ENCODE measurements at regions not wholly inside any gene's neighbourhood (a gene's known extent, or its start where the extent isn't known, plus 50 kb on each side); places are given as distances from the start of the nearest gene placed in this dataset.

- no peak overlapping the region for H3K4me3 ChIP-seq
- no peaks in the 10 kb centered on the region for H3K36me3 ChIP-seq
- no peak overlapping the region for H3K27ac ChIP-seq
- H3K4me1 ChIP-seq (ENCODE audit: low read depth), result no peaks in the 10 kb centered on the region
- peak in 1 of 2 donors; percentile 49 for DNase-seq (ENCODE audit: low read depth in 1 of 2, low spot score in 1 of 2)
- TF ChIP-seq, protein P1, sequence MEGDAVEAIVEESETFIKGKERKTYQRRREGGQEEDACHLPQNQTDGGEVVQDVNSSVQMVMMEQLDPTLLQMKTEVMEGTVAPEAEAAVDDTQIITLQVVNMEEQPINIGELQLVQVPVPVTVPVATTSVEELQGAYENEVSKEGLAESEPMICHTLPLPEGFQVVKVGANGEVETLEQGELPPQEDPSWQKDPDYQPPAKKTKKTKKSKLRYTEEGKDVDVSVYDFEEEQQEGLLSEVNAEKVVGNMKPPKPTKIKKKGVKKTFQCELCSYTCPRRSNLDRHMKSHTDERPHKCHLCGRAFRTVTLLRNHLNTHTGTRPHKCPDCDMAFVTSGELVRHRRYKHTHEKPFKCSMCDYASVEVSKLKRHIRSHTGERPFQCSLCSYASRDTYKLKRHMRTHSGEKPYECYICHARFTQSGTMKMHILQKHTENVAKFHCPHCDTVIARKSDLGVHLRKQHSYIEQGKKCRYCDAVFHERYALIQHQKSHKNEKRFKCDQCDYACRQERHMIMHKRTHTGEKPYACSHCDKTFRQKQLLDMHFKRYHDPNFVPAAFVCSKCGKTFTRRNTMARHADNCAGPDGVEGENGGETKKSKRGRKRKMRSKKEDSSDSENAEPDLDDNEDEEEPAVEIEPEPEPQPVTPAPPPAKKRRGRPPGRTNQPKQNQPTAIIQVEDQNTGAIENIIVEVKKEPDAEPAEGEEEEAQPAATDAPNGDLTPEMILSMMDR (IDR thresholded peaks at IDR 0.05; ENCODE audit: low read depth, low read length), result no peak
- H3K9me3 ChIP-seq (ENCODE audit: low read depth), result no peaks in the 10 kb centered on the region
- H3K27me3 ChIP-seq, result no peaks in the 10 kb centered on the region
Observed at GRCh38 chrX:79268788-79269187, 98.3 kb downstream of the ITM2A start.

- Histone ChIP-seq H3K27ac (no peak overlapping the region), H3K4me3 (no peak overlapping the region), H3K9me3 (ENCODE audit: low read depth) (no peaks in the 10 kb centered on the region), H3K27me3 (no peaks in the 10 kb centered on the region), H3K4me1 (ENCODE audit: low read depth) (no peaks in the 10 kb centered on the region), H3K36me3 (no peaks in the 10 kb centered on the region)
- no peak for DNase-seq (ENCODE audit: low read depth in 1 of 2, low spot score in 1 of 2)
- TF ChIP-seq, protein P1 (IDR thresholded peaks at IDR 0.05; ENCODE audit: low read depth, low read length), result no peak
Observed at GRCh38 chrX:79266702-79267101, 100.4 kb downstream of the ITM2A start.

DNA sequence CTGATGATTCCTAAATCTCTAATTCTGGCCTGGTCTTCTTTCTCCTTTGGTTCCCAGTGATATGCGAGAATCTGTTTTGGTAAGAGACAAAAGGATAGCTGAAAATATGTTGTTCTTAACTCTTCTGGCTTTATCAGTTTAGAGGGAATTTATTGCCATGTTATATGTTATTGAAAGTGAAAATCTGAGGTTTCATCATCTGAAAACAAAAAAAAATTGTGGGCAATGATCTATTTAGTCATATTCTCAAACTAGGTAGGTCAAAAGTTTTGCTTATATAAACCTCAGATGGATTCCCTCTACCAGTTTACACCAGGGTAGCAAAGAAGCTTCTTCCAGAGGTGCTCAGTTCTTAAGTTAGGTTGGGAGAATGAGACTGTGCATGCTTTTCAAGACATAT is 103.6 kb downstream of the ITM2A start:
- no peak overlapping the region for H3K4me3 ChIP-seq
- H3K36me3 ChIP-seq, result no peaks in the 10 kb centered on the region
- DNase-seq (ENCODE audit: low read depth in 1 of 2, low spot score in 1 of 2), result no peak
- H3K4me1 ChIP-seq (ENCODE audit: low read depth), result no peaks in the 10 kb centered on the region
- H3K27me3 ChIP-seq, result no peaks in the 10 kb centered on the region
- H3K9me3 ChIP-seq (ENCODE audit: low read depth), result no peaks in the 10 kb centered on the region
- TF ChIP-seq, protein P1 (IDR thresholded peaks at IDR 0.05; ENCODE audit: low read depth, low read length), result no peak
- H3K27ac ChIP-seq, result no peak overlapping the region

DNA sequence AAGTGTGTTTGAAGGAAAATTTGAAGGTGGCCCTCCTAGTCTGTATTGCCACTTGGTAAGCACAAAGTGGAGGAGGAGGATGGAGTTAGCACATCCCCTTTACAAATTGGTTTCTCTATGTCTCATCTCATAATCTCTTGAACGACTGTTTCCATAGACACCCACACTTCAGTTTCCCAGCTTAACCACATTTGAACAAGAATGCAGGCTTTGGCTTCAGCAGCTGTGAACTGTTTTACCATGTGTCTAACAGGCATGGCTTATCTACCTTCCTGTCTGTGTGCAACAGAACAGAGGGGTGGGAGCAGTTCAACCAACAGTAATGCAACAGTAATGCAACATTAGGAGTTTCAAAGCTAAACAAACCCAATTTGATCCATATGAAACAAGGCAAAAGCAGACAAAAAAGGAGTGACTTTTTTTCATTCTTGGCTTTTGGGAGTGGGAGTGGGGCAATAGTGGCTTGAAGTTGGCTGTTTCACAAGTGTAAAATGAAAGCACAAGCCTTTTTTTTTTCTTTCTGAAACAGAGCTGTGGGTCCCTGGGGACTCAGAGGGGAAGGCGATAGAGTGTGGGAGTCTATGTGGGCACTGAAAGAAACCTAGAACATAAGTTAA is 108.0 kb downstream of the ITM2A start:
- Histone ChIP-seq H3K27ac (no peak overlapping the region), H3K4me3 (no peak overlapping the region), H3K9me3 (ENCODE audit: low read depth) (no peaks in the 10 kb centered on the region), H3K4me1 (ENCODE audit: low read depth) (no peaks in the 10 kb centered on the region), H3K36me3 (no peaks in the 10 kb centered on the region), H3K27me3 (no peaks in the 10 kb centered on the region)
- TF ChIP-seq, protein P1 (IDR thresholded peaks at IDR 0.05; ENCODE audit: low read depth, low read length), result no peak
- DNase-seq (ENCODE audit: low read depth in 1 of 2, low spot score in 1 of 2), result peak in 1 of 2 donors; percentile 83

DNA sequence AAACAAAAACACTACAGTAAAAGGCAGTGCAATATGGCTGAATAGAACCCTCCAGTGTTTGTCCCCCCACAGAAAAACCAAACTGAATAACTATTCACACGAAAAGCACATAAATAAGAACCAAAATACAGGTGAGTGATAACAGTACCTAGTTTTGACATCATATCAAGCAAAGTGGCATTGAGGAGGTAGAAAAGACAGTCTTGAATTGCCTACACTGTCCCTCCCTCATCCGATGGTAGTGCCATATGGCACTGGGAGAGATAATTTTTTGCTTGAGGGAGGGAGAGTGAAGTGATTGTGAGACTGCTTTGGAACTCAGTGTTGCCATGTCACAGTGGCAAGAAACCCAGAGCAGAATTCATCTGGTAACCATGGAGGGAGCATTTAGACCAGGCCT is 99.2 kb downstream of the GPR174 start:
- Histone ChIP-seq H3K4me3 (no peak overlapping the region), H3K4me1 (ENCODE audit: low read depth) (no peaks in the 10 kb centered on the region), H3K27me3 (no peaks in the 10 kb centered on the region), H3K9me3 (ENCODE audit: low read depth) (no peaks in the 10 kb centered on the region), H3K27ac (no peak overlapping the region), H3K36me3 (no peaks in the 10 kb centered on the region)
- TF ChIP-seq, protein P1 (IDR thresholded peaks at IDR 0.05; ENCODE audit: low read depth, low read length), result no peak
- DNase-seq (ENCODE audit: low read depth in 1 of 2, low spot score in 1 of 2), result no peak
